GM12874 (cell line): ENCODE measurements at regions not wholly inside any gene's neighbourhood (a gene's known extent, or its start where the extent isn't known, plus 50 kb on each side); places are given as distances from the start of the nearest gene placed in this dataset.

Experiments used
- CTCF ChIP-seq: IDR thresholded peaks from 2 replicates; pipeline ENCODE4 v1.5.1; 2011; ENCODE audit warnings: low read depth, mild to moderate bottlenecking, control low read depth, low read length, moderate library complexity; ENCODE audit not compliant: insufficient read depth

- TF ChIP-seq CTCF = no peak
These were observed 1183.0 kb upstream of the CDH18 start for GRCh38 chr5:21171038-21171437.

GRCh38 chr5:21168557-21168956 is 1180.6 kb upstream of the CDH18 start:
- TF ChIP-seq CTCF = no peak

GRCh38 chr5:21165344-21165743 is 1177.3 kb upstream of the CDH18 start:
- no peak for TF ChIP-seq CTCF

GRCh38 chr5:21164425-21164824 is 1176.4 kb upstream of the CDH18 start:
- no peak for TF ChIP-seq CTCF

- TF ChIP-seq CTCF = no peak
These were observed 1171.6 kb upstream of the CDH18 start for GRCh38 chr5:21159510-21160059.

- TF ChIP-seq CTCF = no peak
These were observed 1166.5 kb upstream of the CDH18 start for GRCh38 chr5:21154526-21154925.

- TF ChIP-seq CTCF = no peak
These were observed 1164.6 kb upstream of the CDH18 start for GRCh38 chr5:21152611-21153010.
